ENCODE measurements at regions not wholly inside any gene's neighbourhood (a gene's known extent, or its start where the extent isn't known, plus 50 kb on each side); places are given as distances from the start of the nearest gene placed in this dataset.

- TF ChIP-seq CTCF (IDR thresholded peaks at IDR 0.05; ENCODE audit: low read depth, low read length, missing control alignments): no peak
- no peak overlapping the region for H3K4me3 ChIP-seq (ENCODE audit: low read depth, low read length)
- no peak for DNase-seq (ENCODE audit: low read depth)
- in situ Hi-C loops (cut with HindIII; ENCODE audit: low sequenced_read_pairs): no loop called here
These were observed 79.3 kb upstream of the FZD10 start for GRCh38 chr12:130083002-130083401.

GRCh38 chr12:130083734-130084133 lies 78.5 kb upstream of the FZD10 start:
- no peak for TF ChIP-seq CTCF (IDR thresholded peaks at IDR 0.05; ENCODE audit: low read depth, low read length, missing control alignments)
- no peak for DNase-seq (ENCODE audit: low read depth)
- H3K4me3 ChIP-seq (ENCODE audit: low read depth, low read length): no peak overlapping the region
- in situ Hi-C loops (cut with HindIII; ENCODE audit: low sequenced_read_pairs): no loop called here

- in situ Hi-C loops (cut with HindIII; ENCODE audit: low sequenced_read_pairs): no loop called here
- no peak overlapping the region for H3K4me3 ChIP-seq (ENCODE audit: low read depth, low read length)
- TF ChIP-seq CTCF (IDR thresholded peaks at IDR 0.05; ENCODE audit: low read depth, low read length, missing control alignments): no peak
- no peak for DNase-seq (ENCODE audit: low read depth)
These were observed 77.9 kb upstream of the FZD10 start for GRCh38 chr12:130084359-130084758.

- no peak for TF ChIP-seq CTCF (IDR thresholded peaks at IDR 0.05; ENCODE audit: low read depth, low read length, missing control alignments)
- in situ Hi-C loops (cut with HindIII; ENCODE audit: low sequenced_read_pairs): no loop called here
- DNase-seq (ENCODE audit: low read depth): no peak
- H3K4me3 ChIP-seq (ENCODE audit: low read depth, low read length): no peak overlapping the region
These were observed 76.0 kb upstream of the FZD10 start for GRCh38 chr12:130086248-130086647.

GRCh38 chr12:130086797-130087196 lies 75.5 kb upstream of the FZD10 start:
- in situ Hi-C loops (cut with HindIII; ENCODE audit: low sequenced_read_pairs): no loop called here
- H3K4me3 ChIP-seq (ENCODE audit: low read depth, low read length): no peak overlapping the region
- DNase-seq (ENCODE audit: low read depth): no peak
- TF ChIP-seq CTCF (IDR thresholded peaks at IDR 0.05; ENCODE audit: low read depth, low read length, missing control alignments): no peak

- no peak overlapping the region for H3K4me3 ChIP-seq (ENCODE audit: low read depth, low read length)
- no peak for TF ChIP-seq CTCF (IDR thresholded peaks at IDR 0.05; ENCODE audit: low read depth, low read length, missing control alignments)
- DNase-seq (ENCODE audit: low read depth): no peak
- in situ Hi-C loops (cut with HindIII; ENCODE audit: low sequenced_read_pairs): no loop called here
These were observed 75.0 kb upstream of the FZD10 start for GRCh38 chr12:130087222-130087621.

GRCh38 chr12:130088504-130088903 lies 73.8 kb upstream of the FZD10 start:
- in situ Hi-C loops (cut with HindIII; ENCODE audit: low sequenced_read_pairs): no loop called here

More at GRCh38 chr12:130088504-130088903, 73.8 kb upstream of the FZD10 start:
- no peak for TF ChIP-seq CTCF (IDR thresholded peaks at IDR 0.05; ENCODE audit: low read depth, low read length, missing control alignments)
- H3K4me3 ChIP-seq (ENCODE audit: low read depth, low read length): no peak overlapping the region
- no peak for DNase-seq (ENCODE audit: low read depth)

Data from astrocyte of the cerebellum (primary cell).